WTC11 (cell line): ENCODE measurements at regions not wholly inside any gene's neighbourhood (a gene's known extent, or its start where the extent isn't known, plus 50 kb on each side); places are given as distances from the start of the nearest gene placed in this dataset.
A peak's percentile ranks its signal among the peaks of the same experiment; 100 is the strongest.

Experiments used
- ATAC-seq: fragments of 200-7000 bp; cut with Tn5 transposase; 2 replicates; pipeline ENCODE4 v1.10.0; 2021; ENCODE audit warnings: mild to moderate bottlenecking, moderate library complexity
- CTCF ChIA-PET: fragments of 300-600 bp; sonication (Branson Sonifier 250); formaldehyde crosslinking; loops from one replicate; lab custom pipeline; 2021; ENCODE audit warnings: antibody characterized with exemption; lab: Charles Lee
- POLR2A ChIA-PET: fragments of 350-600 bp; sonication (Branson Sonifier 250); formaldehyde crosslinking; loops from one replicate; lab custom pipeline; 2021; ENCODE audit warnings: antibody characterized with exemption; lab: Charles Lee
- DNase-seq: peaks from one replicate; pipeline ENCODE4 v3.0.0; 2021; ENCODE audit warnings: low spot score
- H3K27ac Mint-ChIP-seq: 2 replicates; pipeline ENCODE4 v1.8.0; 2021; ENCODE audit warnings: mixed read lengths
- H3K27me3 Mint-ChIP-seq: 2 replicates; pipeline ENCODE4 v1.8.0; 2021; ENCODE audit warnings: low read depth, mild to moderate bottlenecking, moderate library complexity, mixed read lengths
- H3K36me3 Mint-ChIP-seq: 2 replicates; pipeline ENCODE4 v1.8.0; 2021; ENCODE audit warnings: mixed read lengths
- H3K4me1 Mint-ChIP-seq: 2 replicates; pipeline ENCODE4 v1.8.0; 2022; ENCODE audit warnings: mixed read lengths
- H3K4me3 Mint-ChIP-seq: 2 replicates; pipeline ENCODE4 v1.8.0; 2021; ENCODE audit warnings: mild to moderate bottlenecking, moderate library complexity, mixed read lengths
- H3K9me3 Mint-ChIP-seq: 2 replicates; pipeline ENCODE4 v1.8.0; 2021; ENCODE audit warnings: mixed read lengths
- AFF4 ChIP-seq: sonication (generic); formaldehyde crosslinking; IDR thresholded peaks from 2 replicates; pipeline ENCODE4 v1.8.1; 2023; ENCODE audit warnings: mild to moderate bottlenecking, missing genetic modification reagents, borderline replicate concordance
- AR ChIP-seq: fragments of 250-450 bp; sonication (Bioruptor Pico); IDR thresholded peaks from 2 replicates; pipeline ENCODE4 v1.9.0; 2021; ENCODE audit warnings: mild to moderate bottlenecking
- CREB1 ChIP-seq: sonication (generic); formaldehyde crosslinking; IDR thresholded peaks from 2 replicates; pipeline ENCODE4 v1.8.0; 2023; ENCODE audit warnings: mild to moderate bottlenecking, missing genetic modification reagents
- CTCF ChIP-seq: fragments of 200-600 bp; IDR thresholded peaks from 2 replicates; pipeline ENCODE4 v1.8.0; 2022; ENCODE audit warnings: antibody characterized with exemption
- EMX1 ChIP-seq: fragments of 250-450 bp; sonication (Bioruptor Pico); IDR thresholded peaks from 2 replicates; pipeline ENCODE4 v1.8.0; 2021; ENCODE audit warnings: mild to moderate bottlenecking
- NFYB ChIP-seq: sonication (generic); formaldehyde crosslinking; conservative IDR thresholded peaks from 2 replicates; pipeline ENCODE4 v1.8.0; 2022; ENCODE audit warnings: low read depth, missing genetic modification reagents
- NR3C1 ChIP-seq: sonication (generic); formaldehyde crosslinking; conservative IDR thresholded peaks from 2 replicates; pipeline ENCODE4 v1.8.1; 2023; ENCODE audit warnings: low read depth, mild to moderate bottlenecking, missing genetic modification reagents
- PRDM15 ChIP-seq: sonication (generic); formaldehyde crosslinking; IDR thresholded peaks from 2 replicates; pipeline ENCODE4 v1.8.0; 2022; ENCODE audit warnings: missing genetic modification reagents
- PRRX2 ChIP-seq: fragments of 250-450 bp; sonication (Bioruptor Pico); IDR thresholded peaks from 2 replicates; pipeline ENCODE4 v1.8.0; 2021; ENCODE audit warnings: mild to moderate bottlenecking
- STAT6 ChIP-seq: sonication (generic); formaldehyde crosslinking; conservative IDR thresholded peaks from 2 replicates; pipeline ENCODE4 v1.8.1; 2023; ENCODE audit warnings: mild to moderate bottlenecking, low read depth, missing genetic modification reagents, moderate library complexity
- TCF7 ChIP-seq: sonication (generic); formaldehyde crosslinking; IDR thresholded peaks from 2 replicates; pipeline ENCODE4 v1.8.0; 2022; ENCODE audit warnings: mild to moderate bottlenecking, low read depth, missing genetic modification reagents, moderate library complexity
- TP53 ChIP-seq: sonication (generic); formaldehyde crosslinking; IDR thresholded peaks from 2 replicates; pipeline ENCODE4 v1.8.1; 2023; ENCODE audit warnings: mild to moderate bottlenecking, missing genetic modification reagents
- ZBTB43 ChIP-seq: sonication (generic); formaldehyde crosslinking; IDR thresholded peaks from 2 replicates; pipeline ENCODE4 v1.8.1; 2023; ENCODE audit warnings: mild to moderate bottlenecking, missing genetic modification reagents
- ZNF138 ChIP-seq: sonication (generic); formaldehyde crosslinking; conservative IDR thresholded peaks from 2 replicates; pipeline ENCODE4 v1.8.1; 2022; ENCODE audit warnings: mild to moderate bottlenecking, moderate library complexity, missing genetic modification reagents
- ZNF317 ChIP-seq: sonication (generic); formaldehyde crosslinking; IDR thresholded peaks from 2 replicates; pipeline ENCODE4 v1.8.1; 2023; ENCODE audit warnings: low read depth, mild to moderate bottlenecking, moderate library complexity, missing genetic modification reagents, borderline replicate concordance
- ZSCAN18 ChIP-seq: fragments of 250-450 bp; sonication (Bioruptor Pico); IDR thresholded peaks from 2 replicates; pipeline ENCODE4 v2.1.2; 2022; ENCODE audit warnings: mild to moderate bottlenecking, moderate library complexity

- Mint-ChIP-seq H3K4me3 (peak overlapping the region; percentile 40), H3K36me3 (peaks cover 33% of the 10 kb centered on the region), H3K9me3 (peaks cover 61% of the 10 kb centered on the region), H3K4me1 (peaks cover 25% of the 10 kb centered on the region), H3K27me3 (peaks cover 18% of the 10 kb centered on the region), H3K27ac (peak overlapping the region; percentile 63; the same call in 1 of the 2 replicates)
- DNase-seq (no peak), ATAC-seq (peak; percentile 70)
- TF ChIP-seq ZNF317 (CRISPR knock-in tag) (no peak), NFYB (CRISPR knock-in tag) (no peak), ZBTB43 (no peak), ZSCAN18 (CRISPR knock-in tag) (no peak), CREB1 (CRISPR knock-in tag) (no peak), ZNF138 (no peak), PRRX2 (CRISPR knock-in tag) (no peak), NR3C1 (CRISPR knock-in tag) (no peak), TP53 (CRISPR knock-in tag) (no peak), PRDM15 (CRISPR knock-in tag) (no peak), EMX1 (CRISPR knock-in tag) (no peak), STAT6 (CRISPR knock-in tag) (no peak), AR (CRISPR knock-in tag) (no peak), CTCF (no peak), TCF7 (no peak), AFF4 (CRISPR knock-in tag) (no peak)
- POLR2A ChIA-PET = no interaction called here
- CTCF ChIA-PET = interaction anchor here (0.7 to 1.0 kb wide), 2 partner anchors 106 to 172 kb away, joined by 3 to 4 read pairs; no protein-coding TSS in a partner anchor
Observed at GRCh38 chr18:78006006-78006773, 756.5 kb downstream of the GALR1 start.
